T47D (cell line): ENCODE measurements at regions not wholly inside any gene's neighbourhood (a gene's known extent, or its start where the extent isn't known, plus 50 kb on each side); places are given as distances from the start of the nearest gene placed in this dataset.
"Not testable (repeated sequence)": the region's sequence is repeated elsewhere in the genome, so short reads cannot be mapped to it uniquely, and the experiment has no call there.

Source experiments
- DNase-seq, 2 experiments: peaks; one replicate each; pipeline versions ENCODE4 v3.0.0 to v3.0.0-alpha.2; 2011 to 2012; ENCODE audit warnings: low read depth in 1 of 2, low spot score in 1 of 2
- JUND ChIP-seq: IDR thresholded peaks from 2 replicates; pipeline ENCODE4 v1.6.1; 2012; ENCODE audit warnings: low read depth
- in situ Hi-C: cut with HindIII; loops from 2 replicates; pipeline ENCODE4 v1.10.0; 2016; ENCODE audit warnings: low sequenced_read_pairs, low pct_unique_long_range_greater_than_20kb

GRCh38 chr2:128513116-128513960, 194.7 kb upstream of the HS6ST1 start:
- in situ Hi-C loops, result no loop called here
- DNase-seq, result no peak
- TF ChIP-seq JUND, result no peak

GRCh38 chr2:128513961-128514283, 195.3 kb upstream of the HS6ST1 start:
- no peak for DNase-seq
- in situ Hi-C loops, result no loop called here
- no peak for TF ChIP-seq JUND

GRCh38 chr2:128514555-128514955, 195.9 kb upstream of the HS6ST1 start:
- TF ChIP-seq JUND, result no peak

GRCh38 chr2:128516938-128517337, 198.3 kb upstream of the HS6ST1 start:
- in situ Hi-C loops, result no loop called here

More at GRCh38 chr2:128514555-128514955, 195.9 kb upstream of the HS6ST1 start:
- in situ Hi-C loops, result no loop called here
- DNase-seq, result no peak

GRCh38 chr2:128519028-128519427, 200.4 kb upstream of the HS6ST1 start:
- in situ Hi-C loops, DNase-seq: not testable (repeated sequence)

More at GRCh38 chr2:128516938-128517337, 198.3 kb upstream of the HS6ST1 start:
- no peak for TF ChIP-seq JUND
- no peak for DNase-seq

GRCh38 chr2:128519517-128520215, 201.0 kb upstream of the HS6ST1 start:
- in situ Hi-C loops, result no loop called here
- DNase-seq, result no peak
- TF ChIP-seq JUND, result no peak

GRCh38 chr2:128520340-128520739, 201.7 kb upstream of the HS6ST1 start:
- TF ChIP-seq JUND, result no peak
- in situ Hi-C loops, result no loop called here
- no peak for DNase-seq

- in situ Hi-C loops, result no loop called here
- no peak for TF ChIP-seq JUND
- DNase-seq, result no peak
These were observed 202.1 kb upstream of the HS6ST1 start for GRCh38 chr2:128520791-128521190.

GRCh38 chr2:128521482-128521881, 202.8 kb upstream of the HS6ST1 start:
- in situ Hi-C loops, result no loop called here
- DNase-seq, result no peak
- TF ChIP-seq JUND, result no peak

- in situ Hi-C loops, result no loop called here
- no peak for TF ChIP-seq JUND
- DNase-seq, result no peak
These were observed 204.2 kb upstream of the HS6ST1 start for GRCh38 chr2:128522829-128523228.

- peak in 1 of 2 experiments; percentile 15 for DNase-seq
- in situ Hi-C loops, result no loop called here
- TF ChIP-seq JUND, result no peak
These were observed 204.8 kb upstream of the HS6ST1 start for GRCh38 chr2:128523457-128523856.

- no peak for DNase-seq
- in situ Hi-C loops, result no loop called here
- no peak for TF ChIP-seq JUND
These were observed 205.5 kb upstream of the HS6ST1 start for GRCh38 chr2:128524183-128524582.

GRCh38 chr2:128525653-128526052, 207.0 kb upstream of the HS6ST1 start:
- no peak for TF ChIP-seq JUND
- DNase-seq, result no peak
- in situ Hi-C loops, result no loop called here
